ENCODE measurements at regions not wholly inside any gene's neighbourhood (a gene's known extent, or its start where the extent isn't known, plus 50 kb on each side); places are given as distances from the start of the nearest gene placed in this dataset.
"Not testable (repeated sequence)": the region's sequence is repeated elsewhere in the genome, so short reads cannot be mapped to it uniquely, and the experiment has no call there.

DNA sequence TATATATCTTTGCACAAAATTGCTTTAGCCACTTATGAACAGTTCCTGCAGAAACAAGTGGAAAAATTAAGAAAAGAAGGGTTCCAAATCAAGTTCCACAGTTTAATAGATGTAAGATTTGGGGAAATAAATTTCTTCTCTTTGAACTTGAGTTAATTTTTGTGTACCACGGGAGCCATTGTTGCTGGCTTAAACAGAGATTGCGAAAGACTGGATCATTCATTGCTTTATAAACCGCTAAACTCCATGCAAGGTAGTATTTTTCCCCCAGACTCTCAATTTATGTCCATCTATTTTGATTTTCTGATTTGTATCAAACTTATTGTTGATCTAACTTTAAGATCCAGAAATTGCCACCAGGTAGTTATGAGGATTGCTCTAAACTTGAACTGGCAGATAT lies 246.1 kb upstream of the ADGRL4 start:
- no peaks in the 10 kb centered on the region for H3K36me3 ChIP-seq
- H3K4me1 ChIP-seq (ENCODE audit: control insufficient read depth in 1 of 2, low read depth in 2 of 2) = no peaks in the 10 kb centered on the region
- TF ChIP-seq, protein P1, sequence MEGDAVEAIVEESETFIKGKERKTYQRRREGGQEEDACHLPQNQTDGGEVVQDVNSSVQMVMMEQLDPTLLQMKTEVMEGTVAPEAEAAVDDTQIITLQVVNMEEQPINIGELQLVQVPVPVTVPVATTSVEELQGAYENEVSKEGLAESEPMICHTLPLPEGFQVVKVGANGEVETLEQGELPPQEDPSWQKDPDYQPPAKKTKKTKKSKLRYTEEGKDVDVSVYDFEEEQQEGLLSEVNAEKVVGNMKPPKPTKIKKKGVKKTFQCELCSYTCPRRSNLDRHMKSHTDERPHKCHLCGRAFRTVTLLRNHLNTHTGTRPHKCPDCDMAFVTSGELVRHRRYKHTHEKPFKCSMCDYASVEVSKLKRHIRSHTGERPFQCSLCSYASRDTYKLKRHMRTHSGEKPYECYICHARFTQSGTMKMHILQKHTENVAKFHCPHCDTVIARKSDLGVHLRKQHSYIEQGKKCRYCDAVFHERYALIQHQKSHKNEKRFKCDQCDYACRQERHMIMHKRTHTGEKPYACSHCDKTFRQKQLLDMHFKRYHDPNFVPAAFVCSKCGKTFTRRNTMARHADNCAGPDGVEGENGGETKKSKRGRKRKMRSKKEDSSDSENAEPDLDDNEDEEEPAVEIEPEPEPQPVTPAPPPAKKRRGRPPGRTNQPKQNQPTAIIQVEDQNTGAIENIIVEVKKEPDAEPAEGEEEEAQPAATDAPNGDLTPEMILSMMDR (IDR thresholded peaks at IDR 0.05) = no peak
- H3K9me3 ChIP-seq = no peaks in the 10 kb centered on the region
- H3K27ac ChIP-seq = no peak overlapping the region
- no peaks in the 10 kb centered on the region for H3K27me3 ChIP-seq (replicated peaks; ENCODE audit: insufficient read depth)
- no peak overlapping the region for H3K4me3 ChIP-seq
- no peak for ATAC-seq (ENCODE audit: insufficient number of reproducible peaks, low FRiP score, low read depth)
- DNase-seq (ENCODE audit: low spot score) = no peak

DNA sequence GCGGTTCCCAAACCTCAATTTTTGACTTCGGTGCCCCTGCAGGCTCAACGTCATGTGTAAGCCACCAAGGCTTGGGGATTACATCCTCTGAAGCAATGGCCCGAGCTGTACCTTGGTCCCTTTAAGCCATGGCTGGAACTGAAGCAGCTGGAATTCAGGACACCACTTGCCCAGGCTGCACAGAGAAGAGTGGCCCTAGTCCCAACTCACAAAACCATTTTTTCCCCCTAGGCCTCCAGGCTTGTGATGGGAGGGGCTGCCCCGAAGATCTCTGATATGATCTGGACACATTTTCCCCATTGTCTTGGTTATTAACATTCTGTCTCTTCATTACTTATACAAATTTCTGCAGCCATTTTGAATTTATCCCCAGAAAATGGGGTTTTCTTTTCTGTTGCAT lies 233.3 kb upstream of the ADGRL4 start:
- H3K9me3 ChIP-seq = no peaks in the 10 kb centered on the region
- no peak overlapping the region for H3K27ac ChIP-seq
- DNase-seq (ENCODE audit: low spot score) (no peak), ATAC-seq (ENCODE audit: insufficient number of reproducible peaks, low FRiP score, low read depth) (no peak)
- TF ChIP-seq, protein P1 (IDR thresholded peaks at IDR 0.05) = no peak
- no peaks in the 10 kb centered on the region for H3K36me3 ChIP-seq
- H3K27me3 ChIP-seq (replicated peaks; ENCODE audit: insufficient read depth) = no peaks in the 10 kb centered on the region
- H3K4me3 ChIP-seq = no peak overlapping the region
- no peaks in the 10 kb centered on the region for H3K4me1 ChIP-seq (ENCODE audit: control insufficient read depth in 1 of 2, low read depth in 2 of 2)

DNA sequence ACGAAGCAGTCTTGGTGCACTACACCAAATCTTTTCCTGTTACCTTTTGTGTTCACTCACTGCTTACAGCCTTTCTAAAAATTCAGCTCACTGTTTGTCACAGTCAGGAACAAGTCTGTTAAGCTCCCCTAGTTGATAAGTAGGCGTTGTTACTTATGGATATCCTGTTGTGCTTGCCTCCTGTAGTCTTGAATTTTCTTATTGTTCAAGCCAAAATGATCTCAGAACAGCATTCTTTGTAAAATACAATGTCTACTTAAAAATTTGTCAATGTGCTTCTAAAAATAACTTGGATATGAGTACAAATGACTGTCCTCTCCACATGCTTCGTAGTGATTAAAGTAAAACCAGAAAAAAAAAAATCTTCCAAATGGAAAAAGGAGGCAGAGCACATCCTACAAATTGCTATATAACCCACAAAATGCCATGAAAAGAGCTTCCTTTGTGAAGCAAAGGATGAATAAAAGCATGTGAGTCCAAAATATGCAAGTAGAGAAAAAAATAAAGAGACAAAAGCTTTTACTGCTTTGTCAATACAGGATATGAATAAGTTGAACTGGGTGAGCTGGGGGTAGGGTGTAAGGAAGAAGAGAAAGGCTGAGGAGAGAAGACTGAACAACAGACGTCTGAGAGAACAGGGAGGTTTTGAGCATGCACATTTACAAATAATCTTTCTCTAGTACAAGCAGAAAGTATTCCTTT lies 228.9 kb upstream of the ADGRL4 start:
- no peak for ATAC-seq (ENCODE audit: insufficient number of reproducible peaks, low FRiP score, low read depth)

DNA sequence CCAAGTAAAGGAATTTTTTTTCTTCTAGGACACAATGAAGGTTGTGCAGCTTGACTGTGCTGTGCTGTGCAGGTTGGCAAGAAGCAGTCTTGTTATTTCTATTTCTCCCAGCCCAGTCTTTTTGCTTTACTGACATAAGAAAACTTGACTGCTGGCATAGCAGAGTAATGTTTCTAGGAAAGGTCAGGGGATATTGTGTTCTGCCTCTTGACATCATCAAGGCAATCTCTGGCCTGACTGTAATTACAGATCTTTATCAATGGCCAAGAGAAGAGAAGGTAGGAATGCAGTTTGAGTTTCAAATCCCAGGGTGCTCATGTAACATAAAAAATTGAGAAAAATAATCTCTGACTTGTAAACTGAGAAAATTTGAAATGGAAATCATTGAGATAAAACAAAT lies 226.3 kb upstream of the ADGRL4 start:
- Histone ChIP-seq H3K27ac (no peak overlapping the region), H3K27me3 (replicated peaks; ENCODE audit: insufficient read depth) (no peaks in the 10 kb centered on the region), H3K36me3 (no peaks in the 10 kb centered on the region), H3K4me1 (ENCODE audit: control insufficient read depth in 1 of 2, low read depth in 2 of 2) (no peaks in the 10 kb centered on the region), H3K4me3 (no peak overlapping the region), H3K9me3 (no peaks in the 10 kb centered on the region)
- ATAC-seq (ENCODE audit: insufficient number of reproducible peaks, low FRiP score, low read depth) (no peak), DNase-seq (ENCODE audit: low spot score) (no peak)
- TF ChIP-seq, protein P1 (IDR thresholded peaks at IDR 0.05) = no peak

More for the DNA sequence above, 228.9 kb upstream of the ADGRL4 start:
- no peaks in the 10 kb centered on the region for H3K27me3 ChIP-seq (replicated peaks; ENCODE audit: insufficient read depth)
- H3K4me3 ChIP-seq = no peak overlapping the region
- DNase-seq (ENCODE audit: low spot score) = no peak
- H3K4me1 ChIP-seq (ENCODE audit: control insufficient read depth in 1 of 2, low read depth in 2 of 2) = no peaks in the 10 kb centered on the region
- TF ChIP-seq, protein P1 (IDR thresholded peaks at IDR 0.05) = no peak
- H3K27ac ChIP-seq = no peak overlapping the region
- no peaks in the 10 kb centered on the region for H3K36me3 ChIP-seq
- H3K9me3 ChIP-seq = no peaks in the 10 kb centered on the region

DNA sequence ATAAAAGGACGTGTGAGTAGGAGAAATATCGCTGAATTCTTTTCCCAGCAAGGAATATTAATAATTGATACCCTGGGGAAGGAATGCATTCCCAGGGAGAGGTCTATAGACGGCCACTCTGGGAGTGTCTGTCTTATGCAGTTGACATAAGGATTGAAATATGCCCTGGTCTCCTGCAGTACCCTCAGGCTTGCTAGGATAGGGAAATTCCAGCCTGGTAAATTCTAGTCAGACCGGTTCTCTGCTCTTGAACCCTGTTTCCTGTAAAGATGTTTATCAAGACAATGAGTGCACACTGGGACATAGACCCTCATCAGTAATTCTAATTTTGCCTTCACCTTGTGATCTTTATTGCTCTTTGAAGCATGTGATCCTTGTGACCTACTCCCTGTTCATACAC lies 224.2 kb upstream of the ADGRL4 start:
- H3K27ac ChIP-seq; H3K27me3 ChIP-seq (replicated peaks; ENCODE audit: insufficient read depth); H3K4me1 ChIP-seq (ENCODE audit: control insufficient read depth in 1 of 2, low read depth in 2 of 2); ATAC-seq (ENCODE audit: insufficient number of reproducible peaks, low FRiP score, low read depth); H3K9me3 ChIP-seq; H3K36me3 ChIP-seq; DNase-seq (ENCODE audit: low spot score); H3K4me3 ChIP-seq: not testable (repeated sequence)

DNA sequence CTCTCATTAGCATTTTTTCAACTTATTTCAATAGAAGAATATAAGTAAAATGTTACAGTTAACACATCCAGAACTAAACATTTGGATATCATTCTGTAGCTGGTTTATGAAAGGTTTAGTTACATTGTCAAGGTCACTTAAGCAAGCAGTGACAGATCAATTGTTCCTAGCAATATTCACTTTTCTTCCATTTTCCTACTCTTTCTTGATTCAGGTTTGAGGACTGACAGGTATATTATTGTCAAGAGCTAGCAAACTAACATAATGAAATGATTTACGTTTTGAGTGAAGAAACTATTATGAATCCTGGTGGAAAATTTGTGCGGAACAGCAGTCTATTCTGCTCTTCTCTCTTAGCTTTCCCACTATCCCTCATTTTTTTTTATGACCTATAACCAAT lies 220.4 kb upstream of the ADGRL4 start:
- TF ChIP-seq, protein P1 (IDR thresholded peaks at IDR 0.05) = no peak
- Histone ChIP-seq H3K4me1 (ENCODE audit: control insufficient read depth in 1 of 2, low read depth in 2 of 2) (no peaks in the 10 kb centered on the region), H3K36me3 (no peaks in the 10 kb centered on the region), H3K27ac (no peak overlapping the region), H3K27me3 (replicated peaks; ENCODE audit: insufficient read depth) (no peaks in the 10 kb centered on the region), H3K9me3 (no peaks in the 10 kb centered on the region), H3K4me3 (no peak overlapping the region)
- ATAC-seq (ENCODE audit: insufficient number of reproducible peaks, low FRiP score, low read depth) (no peak), DNase-seq (ENCODE audit: low spot score) (no peak)
